Esophagus muscularis mucosa (tissue), 4 donors: ENCODE measurements at regions not wholly inside any gene's neighbourhood (a gene's known extent, or its start where the extent isn't known, plus 50 kb on each side); places are given as distances from the start of the nearest gene placed in this dataset.

ENCODE experiments used
- CTCF ChIP-seq, 3 experiments: fragments of 200-600 bp in 2 of 3; fragments of 450-650 bp in 1 of 3; sonication (generic) in 2 of 3; IDR thresholded peaks; one replicate each; pipeline ENCODE4 v1.5.1; 2017 to 2019; ENCODE audit warnings: antibody characterized with exemption in 3 of 3, mild to moderate bottlenecking in 2 of 3, moderate library complexity in 1 of 3
- EP300 ChIP-seq: sonication (generic); formaldehyde crosslinking; IDR thresholded peaks from one replicate; pipeline ENCODE4 v1.6.1; 2017; ENCODE audit warnings: antibody characterized with exemption
- POLR2A ChIP-seq: fragments of 450-650 bp; IDR thresholded peaks from one replicate; pipeline ENCODE4 v1.6.1; 2017; ENCODE audit warnings: antibody characterized with exemption, moderate library complexity, mild to moderate bottlenecking, low read depth
- POLR2AphosphoS5 ChIP-seq, 2 donors: sonication (generic); formaldehyde crosslinking; IDR thresholded peaks; one replicate each; pipeline ENCODE4 v1.6.1; 2017; ENCODE audit warnings: antibody characterized with exemption in 2 of 2

GRCh38 chr2:147646818-147647468 lies 197.9 kb upstream of the ACVR2A start:
- no peak for TF ChIP-seq EP300
- no peak for TF ChIP-seq CTCF (IDR thresholded peaks at IDR 0.05)
- TF ChIP-seq POLR2A: no peak
- TF ChIP-seq POLR2AphosphoS5 (IDR thresholded peaks at IDR 0.05): no peak
